MM.1S (cell line): ENCODE measurements at regions not wholly inside any gene's neighbourhood (a gene's known extent, or its start where the extent isn't known, plus 50 kb on each side); places are given as distances from the start of the nearest gene placed in this dataset.

ENCODE experiments used
- CTCF ChIP-seq: fragments of 300-600 bp; sonication (generic); IDR thresholded peaks from 2 replicates; pipeline ENCODE4 v1.5.1; 2016; ENCODE audit warnings: antibody characterized with exemption, low read length, mixed read lengths
- EZH2 ChIP-seq: fragments of 300-600 bp; sonication (generic); optimal IDR thresholded peaks from 2 replicates; pipeline ENCODE3; 2017; ENCODE audit warnings: low read depth, mild to moderate bottlenecking, antibody characterized with exemption, low read length, mixed read lengths

GRCh38 chr5:160491438-160491837 is 69.8 kb downstream of the PTTG1 start:
- no peak for TF ChIP-seq EZH2
- no peak for TF ChIP-seq CTCF
